A673 (cell line): ENCODE measurements at regions not wholly inside any gene's neighbourhood (a gene's known extent, or its start where the extent isn't known, plus 50 kb on each side); places are given as distances from the start of the nearest gene placed in this dataset.

Experiments used
- BruUV-seq: library from RNA; stranded (reverse); fragments of 400-500 nt; replicated peaks from 2 replicates; lab custom pipeline; 2021; lab: Mats Ljungman, UMichigan
- CTCF ChIA-PET: fragments of 300-600 bp; sonication (Branson Sonifier 250); formaldehyde crosslinking; loops from one replicate; lab custom pipeline; 2022; ENCODE audit warnings: antibody characterized with exemption; lab: Charles Lee
- POLR2A ChIA-PET: fragments of 300-600 bp; sonication (Branson Sonifier 250); formaldehyde crosslinking; loops from one replicate; lab custom pipeline; 2022; ENCODE audit warnings: antibody characterized with exemption; ENCODE audit not compliant: low non-redundant PET; lab: Charles Lee
- DNase-seq: peaks from one replicate; pipeline ENCODE4 v3.0.0-alpha.2; 2015; ENCODE audit warnings: low spot score
- H3K27ac ChIP-seq: fragments of 200-600 bp; sonication (generic); 2 replicates; pipeline ENCODE4 v1.5.1; 2016; ENCODE audit warnings: mixed run types, low read depth, mild to moderate bottlenecking, mixed read lengths, antibody characterized with exemption, low read length; ENCODE audit not compliant: poor library complexity, severe bottlenecking
- H3K27me3 ChIP-seq: fragments of 200-600 bp; sonication (generic); replicated peaks from 2 replicates; pipeline ENCODE4 v1.6.1; 2017; ENCODE audit warnings: mixed run types, low read depth, mild to moderate bottlenecking, mixed read lengths, antibody characterized with exemption, low read length; ENCODE audit not compliant: insufficient read depth, poor library complexity
- H3K36me3 ChIP-seq: fragments of 200-600 bp; sonication (generic); 2 replicates; pipeline ENCODE4 v1.6.1; 2016; ENCODE audit warnings: mixed run types, mild to moderate bottlenecking, mixed read lengths, antibody characterized with exemption, low read length; ENCODE audit not compliant: insufficient read depth, poor library complexity, severe bottlenecking
- H3K4me1 ChIP-seq: fragments of 200-600 bp; sonication (generic); 2 replicates; pipeline ENCODE4 v1.6.1; 2017; ENCODE audit warnings: mixed run types, mild to moderate bottlenecking, mixed read lengths, antibody characterized with exemption, low read length; ENCODE audit not compliant: insufficient read depth, poor library complexity, severe bottlenecking
- H3K4me3 ChIP-seq: fragments of 200-600 bp; sonication (generic); 2 replicates; pipeline ENCODE4 v1.5.1; 2016; ENCODE audit warnings: low read depth, mixed run types, mild to moderate bottlenecking, mixed read lengths, low read length; ENCODE audit not compliant: poor library complexity, severe bottlenecking
- H3K9me3 ChIP-seq: fragments of 200-600 bp; sonication (generic); 2 replicates; pipeline ENCODE4 v1.6.1; 2016; ENCODE audit warnings: mixed run types, low read depth, mild to moderate bottlenecking, mixed read lengths, antibody characterized with exemption, low read length; ENCODE audit not compliant: poor library complexity, severe bottlenecking
- CTCF ChIP-seq: fragments of 300-800, 200-600 bp; sonication (generic); conservative IDR thresholded peaks from 2 replicates; pipeline ENCODE4 v1.5.1; 2017; ENCODE audit warnings: low read depth, mild to moderate bottlenecking, antibody characterized with exemption, low read length, moderate library complexity, mixed read lengths
- EZH2 ChIP-seq: fragments of 200-600 bp; sonication (generic); IDR thresholded peaks from 2 replicates; pipeline ENCODE4 v1.6.1; 2017; ENCODE audit warnings: borderline replicate concordance, low read depth, mild to moderate bottlenecking, mixed read lengths, antibody characterized with exemption, low read length; ENCODE audit not compliant: poor library complexity, severe bottlenecking
- intact Hi-C: fragments of 100-400 bp; cut with micrococcal nuclease; formaldehyde crosslinking; loops from one replicate; pipeline ENCODE4 v1.10.0; 2022; ENCODE audit not compliant: unreplicated experiment

GRCh38 chr21:24896735-24897124 is 710.6 kb downstream of the MRPL39 start:
- no peaks in the 10 kb centered on the region for H3K27me3 ChIP-seq
- no TSS peak for BruUV-seq
- no peak for DNase-seq
- no peaks in the 10 kb centered on the region for H3K9me3 ChIP-seq
- ChIA-PET POLR2A (no interaction called here), CTCF (no interaction called here)
- no peaks in the 10 kb centered on the region for H3K36me3 ChIP-seq
- intact Hi-C loops = loop anchor here (5.0 to 10.0 kb wide), 3 partner anchors 141 to 491 kb away; no protein-coding TSS in a partner anchor
- no peak for TF ChIP-seq EZH2
- TF ChIP-seq CTCF = no peak
- H3K4me1 ChIP-seq = no peaks in the 10 kb centered on the region
- H3K4me3 ChIP-seq = no peak overlapping the region
- no peak overlapping the region for H3K27ac ChIP-seq

GRCh38 chr21:24895885-24896734 is 711.2 kb downstream of the MRPL39 start:
- BruUV-seq = no TSS peak
- CTCF ChIA-PET = no interaction called here
- H3K4me1 ChIP-seq = no peaks in the 10 kb centered on the region
- POLR2A ChIA-PET = no interaction called here
- intact Hi-C loops = loop anchor here (5.0 to 10.0 kb wide), 3 partner anchors 141 to 491 kb away; no protein-coding TSS in a partner anchor
- peak; percentile 5 for DNase-seq
- H3K36me3 ChIP-seq = no peaks in the 10 kb centered on the region
- TF ChIP-seq EZH2 = no peak
- TF ChIP-seq CTCF = peak; percentile 36; the same call in 1 of the 2 replicates
- H3K4me3 ChIP-seq = no peak overlapping the region
- no peaks in the 10 kb centered on the region for H3K9me3 ChIP-seq
- H3K27ac ChIP-seq = no peak overlapping the region
- H3K27me3 ChIP-seq = no peaks in the 10 kb centered on the region

- TF ChIP-seq EZH2 = no peak
- TF ChIP-seq CTCF = no peak
- ChIA-PET POLR2A (no interaction called here), CTCF (no interaction called here)
- Histone ChIP-seq H3K4me1 (no peaks in the 10 kb centered on the region), H3K9me3 (no peaks in the 10 kb centered on the region), H3K4me3 (no peak overlapping the region), H3K27ac (no peak overlapping the region), H3K36me3 (no peaks in the 10 kb centered on the region), H3K27me3 (no peaks in the 10 kb centered on the region)
- intact Hi-C loops = loop anchor here (10.0 kb wide), 1 partner anchor 420 kb away; no protein-coding TSS in a partner anchor
- BruUV-seq = no TSS peak
- no peak for DNase-seq
These were observed 713.0 kb downstream of the MRPL39 start for GRCh38 chr21:24894324-24894723.
